Type B pancreatic cell (in vitro differentiated cells): ENCODE measurements at regions not wholly inside any gene's neighbourhood (a gene's known extent, or its start where the extent isn't known, plus 50 kb on each side); places are given as distances from the start of the nearest gene placed in this dataset.

ENCODE experiments used
- DNase-seq: peaks from one replicate; pipeline ENCODE4 v3.0.0; 2021; ENCODE audit warnings: mixed read lengths; ENCODE audit not compliant: unreplicated experiment; ENCODE audit errors: extremely low spot score
- H3K27ac Mint-ChIP-seq: 2 replicates; pipeline ENCODE4 v1.8.0; 2021; ENCODE audit warnings: mild to moderate bottlenecking, mixed read lengths
- H3K27me3 Mint-ChIP-seq: 2 replicates; pipeline ENCODE4 v1.8.0; 2021; ENCODE audit warnings: mixed read lengths
- H3K36me3 Mint-ChIP-seq: 2 replicates; pipeline ENCODE4 v1.8.0; 2021; ENCODE audit warnings: mixed read lengths
- H3K4me1 Mint-ChIP-seq: one replicate; pipeline ENCODE4 v1.8.0; 2021; ENCODE audit warnings: mixed read lengths; ENCODE audit not compliant: unreplicated experiment
- H3K4me3 Mint-ChIP-seq: 2 replicates; pipeline ENCODE4 v1.8.0; 2021; ENCODE audit warnings: mild to moderate bottlenecking, mixed read lengths
- H3K9me3 Mint-ChIP-seq: 2 replicates; pipeline ENCODE4 v1.8.0; 2021; ENCODE audit warnings: mixed read lengths
- CTCF ChIP-seq: fragments of 200-600 bp; sonication (generic); conservative IDR thresholded peaks from 2 replicates; pipeline ENCODE4 v1.5.0; 2021; ENCODE audit warnings: antibody characterized with exemption, mild to moderate bottlenecking

- Mint-ChIP-seq H3K27me3 (peaks cover 7% of the 10 kb centered on the region), H3K36me3 (no peaks in the 10 kb centered on the region)
Measured at GRCh38 chr2:181252262-181253148, 204.7 kb upstream of the ITGA4 start.

GRCh38 chr2:181253438-181253837 lies 203.7 kb upstream of the ITGA4 start:
- DNase-seq, result no peak
- no peak overlapping the region for H3K4me3 Mint-ChIP-seq
- H3K9me3 Mint-ChIP-seq, result no peaks in the 10 kb centered on the region
- no peak overlapping the region for H3K27ac Mint-ChIP-seq
- peaks cover under 1% of the 10 kb centered on the region for H3K4me1 Mint-ChIP-seq
- H3K27me3 Mint-ChIP-seq, result peaks cover 4% of the 10 kb centered on the region
- no peaks in the 10 kb centered on the region for H3K36me3 Mint-ChIP-seq
- TF ChIP-seq CTCF, result no peak

More at GRCh38 chr2:181252262-181253148, 204.7 kb upstream of the ITGA4 start:
- Mint-ChIP-seq H3K4me1 (no peaks in the 10 kb centered on the region), H3K27ac (no peak overlapping the region), H3K4me3 (no peak overlapping the region), H3K9me3 (no peaks in the 10 kb centered on the region)
- no peak for DNase-seq
- TF ChIP-seq CTCF, result no peak

- Mint-ChIP-seq H3K9me3 (no peaks in the 10 kb centered on the region), H3K4me1 (peaks cover 4% of the 10 kb centered on the region), H3K27ac (no peak overlapping the region), H3K27me3 (peaks cover 8% of the 10 kb centered on the region), H3K36me3 (no peaks in the 10 kb centered on the region), H3K4me3 (no peak overlapping the region)
- DNase-seq, result no peak
- TF ChIP-seq CTCF, result no peak
Measured at GRCh38 chr2:181255651-181256050, 201.5 kb upstream of the ITGA4 start.

- Mint-ChIP-seq H3K36me3 (no peaks in the 10 kb centered on the region), H3K4me1 (peaks cover 4% of the 10 kb centered on the region)
- no peak for DNase-seq
Measured at GRCh38 chr2:181258720-181259119, 198.5 kb upstream of the ITGA4 start.

GRCh38 chr2:181262782-181263181 lies 194.4 kb upstream of the ITGA4 start:
- TF ChIP-seq CTCF, result no peak
- Mint-ChIP-seq H3K27ac (no peak overlapping the region), H3K27me3 (peaks cover 7% of the 10 kb centered on the region), H3K4me3 (no peak overlapping the region), H3K36me3 (no peaks in the 10 kb centered on the region), H3K9me3 (no peaks in the 10 kb centered on the region), H3K4me1 (peaks cover 4% of the 10 kb centered on the region)
- DNase-seq, result no peak

More at GRCh38 chr2:181258720-181259119, 198.5 kb upstream of the ITGA4 start:
- no peaks in the 10 kb centered on the region for H3K9me3 Mint-ChIP-seq
- H3K27me3 Mint-ChIP-seq, result peaks cover 8% of the 10 kb centered on the region
- TF ChIP-seq CTCF, result no peak
- H3K4me3 Mint-ChIP-seq, result peak overlapping the region; percentile 27
- peak overlapping the region; percentile 27 for H3K27ac Mint-ChIP-seq
